GM21737 (cell line): ENCODE measurements at regions not wholly inside any gene's neighbourhood (a gene's known extent, or its start where the extent isn't known, plus 50 kb on each side); places are given as distances from the start of the nearest gene placed in this dataset.
"Not testable (repeated sequence)": the region's sequence is repeated elsewhere in the genome, so short reads cannot be mapped to it uniquely, and the experiment has no call there.

Experiments used
- ATAC-seq: cut with Tn5 transposase; IDR thresholded peaks from one replicate; pipeline ENCODE4 v1.9.1; 2021; ENCODE audit warnings: mild to moderate bottlenecking, moderate library complexity; ENCODE audit not compliant: unreplicated experiment

DNA sequence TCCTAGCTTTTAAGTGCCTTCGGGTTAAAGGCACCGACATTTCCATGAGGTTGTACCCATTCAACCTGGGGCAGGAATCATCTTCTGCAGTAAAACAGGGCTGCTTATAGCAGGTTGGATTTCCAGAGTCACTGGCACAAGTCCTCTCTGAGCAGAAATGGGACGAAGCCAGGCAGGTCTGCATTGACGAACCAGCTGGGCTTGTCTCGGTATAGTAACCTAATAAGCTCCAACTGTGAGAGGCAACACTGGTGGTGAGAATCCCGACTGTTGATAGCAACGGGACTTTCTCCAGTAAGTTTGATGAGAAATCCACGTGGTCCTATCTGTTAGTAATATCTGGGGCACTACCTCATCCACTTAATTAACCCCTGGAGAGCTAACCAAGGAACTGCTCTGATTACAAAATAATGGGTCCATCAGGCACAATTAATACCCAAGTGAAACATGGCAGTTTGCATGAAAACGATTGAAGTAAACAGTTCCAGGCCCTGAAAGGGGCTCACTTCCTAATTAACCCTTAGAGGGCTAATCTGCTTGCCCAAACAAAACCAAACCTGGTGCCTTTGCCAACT lies 491.0 kb upstream of the C9orf72 start:
- ATAC-seq, result no peak

DNA sequence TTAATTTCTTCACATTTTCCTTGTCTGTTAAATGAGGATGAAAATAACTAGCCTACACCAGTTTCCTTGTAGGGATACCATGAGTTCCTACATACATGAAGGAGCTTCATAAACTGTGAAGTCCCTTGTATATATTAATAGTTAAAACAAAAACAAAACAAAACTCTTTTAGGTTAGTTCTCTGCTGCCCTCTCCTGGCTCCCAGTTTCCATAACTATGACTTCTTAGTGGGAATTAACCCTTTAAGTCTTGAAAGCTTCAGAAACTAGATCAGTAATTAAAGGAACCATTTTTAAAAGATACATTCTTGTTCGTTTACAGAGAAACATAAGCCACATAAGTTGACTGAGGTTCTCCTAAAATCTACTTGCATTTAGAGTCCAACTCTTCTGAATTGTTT lies 500.0 kb upstream of the C9orf72 start:
- ATAC-seq, result no peak

DNA sequence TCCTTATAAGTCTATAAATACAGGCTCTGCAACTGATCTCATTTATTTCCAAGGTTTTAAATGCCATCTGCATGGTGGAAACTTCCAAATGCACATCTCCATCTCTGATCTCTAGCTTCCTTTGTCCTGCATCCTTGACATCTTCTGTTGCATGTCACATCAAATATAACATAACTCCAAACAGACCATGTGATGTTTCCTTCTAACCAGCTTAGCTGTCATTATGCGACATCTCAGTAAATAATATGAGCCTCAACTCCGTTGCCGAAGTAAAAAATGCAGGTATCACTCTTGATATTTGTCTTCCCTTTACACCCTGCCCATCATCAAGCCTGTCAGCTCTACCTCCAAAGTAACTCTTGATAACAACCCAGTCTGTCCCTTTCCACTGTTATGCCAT lies 506.4 kb upstream of the C9orf72 start:
- ATAC-seq, result no peak

DNA sequence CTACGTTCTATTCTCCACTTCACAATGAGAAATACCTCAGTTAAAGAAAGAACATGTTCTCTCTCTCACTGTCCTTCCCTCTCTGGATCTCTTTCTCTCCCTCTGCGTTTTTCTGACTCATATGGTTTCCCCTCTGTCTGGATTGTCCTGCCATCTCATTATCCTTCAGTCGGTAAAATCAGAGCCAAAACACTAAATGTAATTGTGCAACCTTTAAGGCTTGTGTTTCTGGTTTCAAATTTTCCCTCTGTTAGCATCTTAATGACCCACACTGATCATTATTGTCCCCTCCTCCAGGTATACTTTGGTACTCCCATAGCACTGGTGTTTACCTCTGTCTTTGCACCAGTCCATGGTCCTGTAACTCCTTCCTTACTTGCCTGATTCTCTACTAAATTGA lies 509.4 kb upstream of the C9orf72 start:
- ATAC-seq, result no peak

DNA sequence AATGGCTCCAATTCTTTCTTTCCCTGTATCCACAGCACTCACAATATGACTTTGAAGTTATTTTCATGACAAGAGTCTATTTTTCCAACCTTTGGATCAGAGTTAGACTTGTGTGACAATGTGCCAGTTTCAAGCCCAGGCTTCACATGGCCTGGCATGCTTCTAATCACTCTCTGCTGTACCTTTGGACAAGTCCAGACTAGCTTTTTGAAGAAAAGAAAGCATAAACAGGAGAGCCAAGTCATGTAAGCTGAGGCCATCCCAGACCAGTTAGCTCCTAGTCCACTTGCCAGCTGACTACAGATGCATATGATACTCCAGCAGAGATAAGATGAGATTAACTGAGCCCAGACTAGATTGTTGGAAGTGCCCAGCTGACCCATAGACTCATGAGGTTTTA lies 513.6 kb upstream of the C9orf72 start:
- no peak for ATAC-seq

DNA sequence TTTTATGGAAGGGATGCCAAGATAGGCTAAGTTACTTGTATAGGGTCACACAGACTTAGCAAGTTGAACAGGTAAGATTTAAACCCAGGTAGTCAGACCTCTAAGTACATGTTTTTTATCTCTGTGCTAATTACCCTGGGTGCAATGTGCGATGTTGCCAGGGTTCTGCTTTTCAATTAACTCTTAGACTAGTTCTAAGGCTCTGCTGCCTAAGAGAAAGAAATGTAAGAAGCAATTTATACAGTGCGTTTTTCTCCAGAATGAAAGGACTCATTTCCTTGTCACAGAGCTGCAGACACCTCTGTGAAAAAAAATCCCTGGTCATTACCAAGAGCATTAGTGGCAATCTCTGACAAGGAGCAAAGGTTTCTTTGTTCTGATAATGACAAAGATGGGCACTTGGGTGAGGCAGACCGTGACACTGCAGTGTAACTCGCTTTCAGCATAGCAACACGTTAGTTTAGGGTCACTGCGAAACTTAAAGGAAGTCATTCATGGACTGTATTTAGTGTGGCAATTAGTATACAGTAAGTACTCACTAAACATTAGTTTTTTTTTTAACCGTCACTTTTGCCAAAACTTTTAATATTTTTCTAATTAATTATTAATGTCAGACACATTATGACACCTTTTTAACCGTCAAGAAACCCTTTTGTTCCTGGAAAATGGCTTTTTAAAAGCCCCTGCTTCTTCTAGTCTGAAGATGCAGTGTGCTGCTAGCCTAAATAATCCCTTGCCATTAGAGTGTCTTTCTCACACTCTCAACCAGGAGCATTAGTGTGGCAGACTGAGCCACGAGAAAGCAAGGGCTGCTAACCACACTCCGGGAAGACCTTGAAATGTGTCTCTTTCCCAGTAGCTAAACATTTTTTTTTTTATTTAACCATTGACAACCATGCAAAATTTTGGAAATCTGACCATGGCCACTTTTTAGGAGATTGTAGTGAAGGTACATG lies 520.0 kb upstream of the C9orf72 start:
- ATAC-seq, result no peak

DNA sequence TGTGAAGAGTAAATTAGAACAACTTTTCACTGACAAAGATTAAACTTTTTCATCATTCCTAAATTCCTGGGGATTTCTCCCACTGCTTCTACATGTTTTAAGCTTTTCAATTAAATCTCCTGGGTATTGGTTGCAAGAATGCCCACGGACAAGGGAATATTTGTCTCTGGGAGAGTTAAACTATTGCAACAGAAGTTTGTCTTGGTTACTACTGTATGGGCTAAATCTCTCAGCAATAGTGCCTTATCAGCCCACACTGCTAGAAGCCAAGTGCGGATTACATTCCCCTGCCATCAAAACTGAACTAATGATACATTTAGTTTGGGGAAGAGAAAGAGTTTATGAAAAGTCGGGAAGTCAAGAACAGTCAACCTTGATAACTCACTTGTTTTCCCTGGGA lies 528.2 kb upstream of the C9orf72 start:
- ATAC-seq, result no peak

DNA sequence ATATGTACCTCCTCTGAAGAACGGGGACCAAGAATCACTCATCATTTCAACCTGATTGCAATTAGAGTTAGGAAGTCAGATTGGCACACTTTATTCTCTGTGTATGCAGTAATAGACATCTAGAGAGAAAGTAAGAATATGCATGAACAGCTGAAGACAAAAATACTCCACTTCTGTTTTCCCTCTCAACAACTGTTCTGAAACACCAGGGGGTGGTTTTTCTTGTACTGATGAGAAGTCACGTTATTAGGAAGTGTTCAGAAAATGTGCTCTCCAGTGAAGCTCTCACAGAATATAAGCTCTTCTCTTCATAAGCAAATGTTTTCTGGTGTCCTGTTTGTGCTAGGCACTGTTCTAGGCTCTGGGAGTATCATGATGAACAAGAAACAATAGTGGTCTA lies 531.7 kb upstream of the C9orf72 start:
- no peak for ATAC-seq

DNA sequence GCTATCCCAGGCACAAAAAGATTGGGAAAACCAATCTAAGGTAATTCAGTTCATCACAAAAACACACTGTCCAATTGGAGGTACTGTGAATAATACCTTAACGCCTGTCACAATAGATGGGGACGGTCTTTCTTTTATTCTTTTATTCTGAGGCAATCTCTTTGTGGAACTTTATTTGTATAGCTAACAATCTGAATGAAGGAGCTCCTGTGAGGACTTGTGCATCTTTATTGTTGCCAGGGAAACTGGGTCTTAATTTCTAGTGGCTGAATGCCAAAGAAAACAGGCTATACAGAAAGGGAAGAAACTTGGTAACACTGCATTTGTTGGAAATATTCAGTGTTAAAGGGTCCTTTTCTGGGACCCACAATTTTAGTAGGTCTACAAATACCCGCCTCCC lies 546.9 kb upstream of the C9orf72 start:
- ATAC-seq, result no peak

DNA sequence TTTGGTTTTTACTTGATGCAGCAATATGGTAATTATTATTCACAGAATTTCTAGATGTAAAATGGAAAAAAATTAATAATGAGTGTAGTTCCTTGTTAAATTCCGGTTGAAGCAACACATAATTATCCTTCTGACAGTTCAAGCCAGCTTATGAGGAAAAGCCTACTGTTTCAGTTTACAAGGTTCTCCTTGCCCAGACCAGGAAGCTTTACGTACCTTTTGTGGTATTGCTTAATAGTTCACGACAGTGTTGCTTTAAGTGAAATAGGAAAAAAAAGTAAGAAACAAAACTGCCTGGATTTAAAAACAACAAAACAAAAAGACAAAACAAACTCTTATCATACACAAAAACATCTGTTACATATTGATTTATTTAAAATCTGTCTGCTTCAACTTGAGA lies 547.3 kb upstream of the C9orf72 start:
- ATAC-seq, result no peak

DNA sequence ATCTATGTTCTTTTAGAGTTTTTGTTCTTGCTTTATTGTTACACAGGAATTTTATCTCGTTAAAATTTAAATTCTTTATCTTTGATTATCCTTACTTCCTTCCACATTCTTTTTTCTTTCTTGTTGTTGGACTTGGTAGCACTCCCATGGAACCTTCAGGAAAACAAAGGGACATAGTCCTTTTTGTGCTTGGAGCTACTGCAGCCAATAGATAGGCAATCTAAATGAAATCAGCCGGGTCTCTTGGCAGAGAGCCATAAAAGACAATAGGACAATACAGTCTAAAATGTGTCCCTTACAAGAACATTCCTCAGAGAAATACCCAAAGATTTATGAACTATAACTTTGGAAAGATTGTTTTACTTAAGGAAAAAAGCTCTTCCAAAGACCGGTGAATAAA lies 548.1 kb upstream of the C9orf72 start:
- ATAC-seq, result no peak

DNA sequence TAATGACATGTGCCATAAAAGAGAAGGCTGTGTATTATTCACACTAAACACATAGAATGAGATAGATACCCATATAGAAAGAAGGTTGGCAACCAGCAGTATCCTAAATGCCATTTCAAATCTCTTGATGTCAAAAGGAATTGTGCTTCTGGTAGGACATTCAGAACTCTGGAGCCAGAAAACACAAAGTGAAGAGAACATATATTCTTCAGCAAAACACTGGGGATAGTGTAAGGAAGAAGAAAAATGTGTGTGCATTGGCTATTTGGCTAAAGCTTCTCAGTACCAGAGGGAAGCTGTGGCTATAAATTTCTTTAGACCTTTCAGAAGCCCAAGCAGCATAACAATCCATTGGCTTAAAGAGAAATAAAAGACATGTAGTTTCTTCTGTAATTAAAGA lies 551.6 kb upstream of the C9orf72 start:
- no peak for ATAC-seq

DNA sequence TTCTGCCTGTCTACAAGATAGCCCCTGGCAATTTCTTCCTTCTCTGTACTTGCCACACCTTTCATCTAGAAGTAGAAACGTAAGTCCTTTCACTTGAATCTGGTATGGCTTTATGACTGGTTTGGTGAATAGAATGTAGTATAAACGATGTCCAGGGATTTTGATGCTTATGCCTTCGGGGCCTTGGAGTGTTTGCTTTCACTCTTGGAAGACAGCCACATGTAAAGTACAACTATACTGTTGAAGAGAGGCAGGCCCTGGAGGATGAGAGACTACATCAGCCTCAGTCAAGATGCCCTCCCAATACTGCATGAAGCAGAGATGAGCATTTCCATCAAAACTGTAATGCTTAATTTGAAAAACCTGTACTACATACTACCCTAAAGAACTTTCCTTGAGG lies 553.8 kb upstream of the C9orf72 start:
- no peak for ATAC-seq

DNA sequence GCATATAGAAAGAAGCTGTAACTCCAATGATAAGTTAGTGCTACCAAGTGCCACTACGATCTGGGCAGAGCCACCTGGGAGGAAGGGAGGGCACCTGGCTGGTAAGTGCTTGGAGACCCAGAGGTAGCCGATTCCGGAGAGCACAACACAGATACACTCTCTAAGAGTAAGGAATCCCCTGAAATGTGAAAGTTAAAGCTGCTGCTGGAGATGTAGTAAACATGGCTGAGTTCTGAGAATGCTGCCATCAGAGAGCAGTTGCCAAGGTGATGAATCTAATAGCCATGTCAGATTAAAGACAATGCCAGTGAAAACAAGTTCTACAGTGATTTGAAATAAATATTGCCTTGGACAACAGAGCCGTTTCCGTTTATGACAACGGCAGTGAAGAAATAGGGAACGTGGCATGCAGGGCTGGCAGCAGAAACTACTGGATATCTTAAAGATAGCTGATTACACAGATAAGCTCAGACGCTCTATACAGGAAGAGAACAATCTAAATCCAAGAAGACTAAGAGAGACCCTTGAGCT lies 561.2 kb upstream of the C9orf72 start:
- no peak for ATAC-seq

DNA sequence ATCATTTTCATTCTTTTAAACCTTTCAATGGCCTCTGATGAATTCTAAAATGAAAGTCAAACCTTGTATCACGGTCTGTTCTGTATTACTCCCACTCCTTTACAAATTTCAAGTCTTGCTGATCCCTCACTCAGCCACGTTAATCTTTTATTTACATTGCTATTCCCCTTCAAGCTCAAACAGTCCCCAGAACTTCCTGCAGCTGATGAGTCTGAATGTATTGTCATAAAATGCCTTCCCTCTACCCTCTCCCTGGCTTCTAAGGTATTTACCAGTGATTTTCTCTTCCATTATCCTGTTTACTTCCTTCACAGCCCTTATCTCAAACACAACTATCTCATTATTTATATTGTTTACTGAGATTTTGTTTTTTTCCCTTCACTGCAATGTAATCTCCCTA lies 562.3 kb upstream of the C9orf72 start:
- ATAC-seq, result no peak

DNA sequence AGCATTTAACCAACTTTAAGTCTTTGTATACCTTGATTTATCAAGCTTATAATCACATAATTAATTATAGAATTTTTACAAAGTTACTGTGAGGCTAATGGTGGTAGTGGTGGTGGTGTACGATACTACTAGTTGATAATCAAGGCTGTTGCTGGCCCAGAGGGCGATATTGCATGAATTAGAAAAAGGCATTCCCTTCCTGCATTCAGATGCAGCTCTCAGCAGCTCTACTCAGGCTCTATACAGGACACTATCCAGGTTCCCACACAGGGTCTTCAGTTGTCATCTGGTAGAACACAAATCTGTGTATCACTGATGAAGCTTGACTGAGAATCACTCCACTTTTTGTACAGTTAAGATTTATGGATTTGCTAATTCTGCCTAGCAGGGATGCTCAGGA lies 562.8 kb upstream of the C9orf72 start:
- ATAC-seq, result no peak

DNA sequence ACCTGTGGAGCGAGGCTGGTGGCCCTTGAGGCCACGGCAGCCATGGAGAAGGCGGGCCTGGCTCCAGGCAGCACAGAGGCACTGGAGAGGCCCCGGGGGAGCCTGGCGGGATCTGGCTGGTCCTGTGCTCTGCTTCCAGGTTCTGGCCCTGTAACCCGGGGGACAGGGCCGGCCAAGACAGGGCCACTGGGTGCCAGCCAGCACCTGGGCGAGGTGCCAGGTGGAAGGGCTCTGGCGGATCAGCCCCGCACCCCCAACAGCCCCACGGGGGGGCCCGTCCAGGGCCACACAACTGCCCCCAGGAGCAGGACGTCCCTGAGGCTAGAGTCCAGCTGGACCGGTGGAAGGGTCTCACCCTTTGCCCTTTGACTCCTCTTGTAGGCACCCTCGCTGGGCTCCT lies 574.1 kb upstream of the C9orf72 start:
- ATAC-seq, result not testable (repeated sequence)

DNA sequence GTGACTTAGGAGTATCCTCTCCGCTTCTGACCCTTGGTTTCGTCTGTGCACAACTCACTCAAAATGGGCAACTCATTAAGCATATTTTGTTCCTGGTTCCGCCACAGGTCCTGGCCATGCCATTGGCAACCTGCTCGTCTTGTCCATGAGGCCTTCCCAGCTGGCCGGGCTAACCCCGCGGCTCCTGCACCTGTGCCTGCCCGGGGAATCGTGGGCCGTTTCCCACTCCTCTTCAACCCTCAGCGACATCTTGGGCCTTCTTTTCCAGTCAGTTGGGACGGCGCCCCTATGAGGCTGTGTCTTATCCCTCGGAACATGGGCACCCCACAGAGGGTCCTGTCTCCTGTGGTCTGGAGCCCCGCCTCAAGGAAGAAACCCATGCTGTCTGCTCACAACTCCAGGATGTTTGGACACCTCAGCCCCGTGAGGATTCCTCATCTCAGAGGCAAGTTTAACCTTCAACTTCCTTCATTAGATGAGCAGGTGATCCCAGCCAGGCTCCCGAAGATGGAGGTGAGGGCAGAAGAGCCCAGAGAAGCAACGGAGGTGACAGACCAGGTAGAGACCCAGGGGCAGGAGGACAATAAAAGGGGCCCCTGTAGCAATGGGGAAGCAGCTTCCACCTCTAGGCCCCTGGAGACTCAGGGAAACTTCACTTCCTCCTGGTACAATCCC lies 574.8 kb upstream of the C9orf72 start:
- not testable (repeated sequence) for ATAC-seq

DNA sequence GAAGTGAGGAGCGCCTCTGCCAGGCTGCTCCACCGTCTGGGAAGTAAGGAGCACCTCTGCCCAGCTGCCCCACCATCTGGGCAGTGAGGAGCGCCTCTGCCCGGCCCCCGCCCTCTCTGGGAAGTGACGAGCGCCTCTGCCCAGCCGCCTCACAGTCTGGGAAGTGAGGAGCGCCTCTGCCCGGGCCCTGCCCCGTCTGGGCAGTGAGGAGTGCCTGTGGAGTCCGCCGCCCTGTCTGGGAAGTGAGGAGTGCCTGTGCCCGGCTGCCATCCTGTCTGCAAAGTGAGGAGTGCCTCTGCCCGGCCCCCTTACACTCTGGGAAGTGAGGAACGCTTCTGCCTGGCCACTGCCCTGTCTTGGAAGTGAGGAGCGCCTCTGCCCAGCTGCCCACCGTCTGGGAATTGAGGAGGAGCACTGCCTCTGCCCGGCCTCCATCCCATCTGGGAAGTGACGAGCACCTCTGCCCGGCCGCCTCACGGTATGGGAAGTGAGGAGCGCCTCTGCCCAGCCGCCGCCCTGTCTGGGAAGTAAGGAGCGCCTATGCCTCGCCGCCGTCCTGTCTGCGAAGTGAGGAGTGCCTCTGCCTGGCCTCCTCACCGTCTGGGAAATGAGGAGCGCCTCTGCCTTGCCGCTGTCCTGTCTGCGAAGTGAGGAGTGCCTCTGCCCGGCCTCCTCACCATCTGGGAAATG lies 576.2 kb upstream of the C9orf72 start:
- ATAC-seq, result not testable (repeated sequence)

DNA sequence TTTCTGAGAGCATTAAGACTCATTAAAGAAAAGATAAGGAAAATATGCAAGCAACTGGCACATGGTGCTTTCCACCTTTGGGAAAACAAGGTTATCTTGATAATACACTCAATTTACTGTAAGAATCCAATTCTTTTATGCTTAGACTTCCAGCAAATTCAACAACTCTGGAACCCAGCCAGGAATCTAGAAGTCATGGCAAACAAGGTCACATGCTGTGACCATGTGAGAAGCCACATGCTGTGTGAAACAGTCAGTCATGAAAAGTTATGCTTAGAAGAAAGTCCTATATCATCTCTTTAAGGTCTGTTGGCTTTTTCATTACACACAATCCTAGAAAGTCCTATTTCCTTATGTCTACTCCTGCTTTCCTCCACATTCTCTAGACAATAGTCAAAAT lies 581.8 kb upstream of the C9orf72 start:
- ATAC-seq, result no peak

DNA sequence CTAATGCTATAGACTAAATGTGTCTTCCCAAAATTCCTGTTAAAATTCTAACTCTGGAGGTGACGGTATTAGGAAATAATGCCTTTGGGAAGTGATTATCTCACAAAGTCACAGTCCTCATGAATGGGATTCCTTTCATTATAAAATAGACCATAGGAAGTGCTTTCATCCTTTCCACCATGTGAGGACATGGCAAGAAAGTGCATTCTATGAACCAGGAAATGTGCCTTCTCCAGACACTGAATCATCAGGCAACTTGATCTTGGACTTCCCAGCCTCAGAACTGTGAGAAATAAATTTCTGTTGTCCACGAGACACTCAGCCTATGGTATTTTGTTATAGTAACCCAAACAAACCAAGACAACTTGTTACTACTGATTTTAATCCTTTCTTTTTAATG lies 582.4 kb upstream of the C9orf72 start:
- ATAC-seq, result no peak
